Upper lobe of left lung (tissue), 6 donors: ENCODE measurements at regions not wholly inside any gene's neighbourhood (a gene's known extent, or its start where the extent isn't known, plus 50 kb on each side); places are given as distances from the start of the nearest gene placed in this dataset.

ENCODE experiments used
- ATAC-seq, 2 donors: fragments of 200-7000 bp; cut with Tn5 transposase; one replicate each; pipeline ENCODE4 v1.9.1; 2022; ENCODE audit warnings: mild to moderate bottlenecking in 2 of 2, moderate library complexity in 2 of 2; ENCODE audit not compliant: low FRiP score in 2 of 2
- DNase-seq, 2 donors: peaks; one replicate each; pipeline ENCODE4 v3.0.0-alpha.2; 2019 to 2020
- H3K27ac ChIP-seq, 4 donors: fragments of 200-600 bp; sonication (generic); one replicate each; pipeline ENCODE4 v1.5.1; 2016 to 2019
- H3K27me3 ChIP-seq, 4 donors: fragments of 200-600 bp; sonication (generic); one replicate each; pipeline ENCODE4 v1.5.1; 2017 to 2019
- H3K36me3 ChIP-seq, 4 donors: fragments of 200-600 bp; sonication (generic); one replicate each; pipeline ENCODE4 v1.5.1; 2016 to 2019
- H3K4me1 ChIP-seq, 4 donors: fragments of 200-600 bp; sonication (generic); one replicate each; pipeline ENCODE4 v1.5.1; 2018 to 2019
- H3K4me3 ChIP-seq, 4 donors: fragments of 200-600 bp; sonication (generic); one replicate each; pipeline ENCODE4 v1.5.1; 2017 to 2019; ENCODE audit warnings: mild to moderate bottlenecking in 2 of 4, moderate library complexity in 1 of 4
- H3K9me3 ChIP-seq, 4 donors: fragments of 200-600 bp; sonication (generic); one replicate each; pipeline ENCODE4 v1.5.1; 2018 to 2019
- EP300 ChIP-seq, 4 donors: sonication (generic); formaldehyde crosslinking; IDR thresholded peaks; one replicate each; pipeline ENCODE4 v1.5.1; 2017; ENCODE audit warnings: antibody characterized with exemption in 4 of 4, control low read depth in 2 of 4
- POLR2A ChIP-seq, 4 donors: fragments of 450-650 bp; IDR thresholded peaks; one replicate each; pipeline ENCODE4 v1.5.1; 2016 to 2017; ENCODE audit warnings: antibody characterized with exemption in 4 of 4, mild to moderate bottlenecking in 2 of 4
- POLR2AphosphoS5 ChIP-seq, 2 donors: sonication (generic); formaldehyde crosslinking; IDR thresholded peaks; one replicate each; pipeline ENCODE4 v1.5.1; 2017; ENCODE audit warnings: antibody characterized with exemption in 2 of 2
- WGBS, 2 donors: methylation state at CpG; one replicate each; pipeline ENCODE4 v1.1.5; 2017 to 2018; 5-methylcytosine and 5-hydroxymethylcytosine counted together
- TF ChIP-seq, protein P1 (sequence below), 6 experiments: fragments of 450-650 bp in 4 of 6; fragments of 200-600 bp in 2 of 6; sonication (generic) in 2 of 6; IDR thresholded peaks; one replicate each; pipeline ENCODE4 v1.5.1; 2016 to 2019; ENCODE audit warnings: antibody characterized with exemption in 6 of 6
- donor health status: DM: no; HTN: no; CAD: no; lungs with moderate emphysema.
- donor health status: DM: no; HTN: yes; CAD: no; lungs with severe emphysema.

DNA sequence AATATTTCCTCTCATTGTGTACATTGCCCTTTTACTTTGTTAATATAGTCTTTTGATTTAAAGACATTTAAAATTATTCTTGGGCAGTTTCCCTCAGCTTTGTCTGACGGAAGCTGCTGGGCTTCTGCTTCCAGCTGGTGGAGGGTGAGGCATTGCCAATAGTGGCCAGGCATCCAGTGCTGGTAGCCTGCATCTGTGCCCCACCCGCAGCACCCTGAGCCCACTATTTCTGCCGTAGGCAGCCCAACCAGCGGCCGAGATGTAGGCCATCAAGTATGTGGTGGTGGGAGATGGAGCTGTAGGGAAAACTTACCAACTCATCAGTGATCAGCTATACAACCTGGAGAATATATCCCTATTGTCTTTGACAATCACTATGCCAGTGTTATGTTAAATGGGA lies 226.0 kb upstream of the SYNCRIP start:
- peaks cover 8 to 22% (median 16%) of the 10 kb centered on the region in 4 donors for H3K4me1 ChIP-seq
- H3K27me3 ChIP-seq, result no peaks in the 10 kb centered on the region
- DNase-seq (peak in 1 of 2 donors; percentile 8), ATAC-seq (peak in 1 of 2 donors; percentile 10)
- no peak overlapping the region for H3K27ac ChIP-seq
- TF ChIP-seq EP300 (IDR thresholded peaks at IDR 0.05) (no peak), POLR2A (IDR thresholded peaks at IDR 0.05) (no peak), POLR2AphosphoS5 (IDR thresholded peaks at IDR 0.05) (no peak)
- TF ChIP-seq, protein P1, sequence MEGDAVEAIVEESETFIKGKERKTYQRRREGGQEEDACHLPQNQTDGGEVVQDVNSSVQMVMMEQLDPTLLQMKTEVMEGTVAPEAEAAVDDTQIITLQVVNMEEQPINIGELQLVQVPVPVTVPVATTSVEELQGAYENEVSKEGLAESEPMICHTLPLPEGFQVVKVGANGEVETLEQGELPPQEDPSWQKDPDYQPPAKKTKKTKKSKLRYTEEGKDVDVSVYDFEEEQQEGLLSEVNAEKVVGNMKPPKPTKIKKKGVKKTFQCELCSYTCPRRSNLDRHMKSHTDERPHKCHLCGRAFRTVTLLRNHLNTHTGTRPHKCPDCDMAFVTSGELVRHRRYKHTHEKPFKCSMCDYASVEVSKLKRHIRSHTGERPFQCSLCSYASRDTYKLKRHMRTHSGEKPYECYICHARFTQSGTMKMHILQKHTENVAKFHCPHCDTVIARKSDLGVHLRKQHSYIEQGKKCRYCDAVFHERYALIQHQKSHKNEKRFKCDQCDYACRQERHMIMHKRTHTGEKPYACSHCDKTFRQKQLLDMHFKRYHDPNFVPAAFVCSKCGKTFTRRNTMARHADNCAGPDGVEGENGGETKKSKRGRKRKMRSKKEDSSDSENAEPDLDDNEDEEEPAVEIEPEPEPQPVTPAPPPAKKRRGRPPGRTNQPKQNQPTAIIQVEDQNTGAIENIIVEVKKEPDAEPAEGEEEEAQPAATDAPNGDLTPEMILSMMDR (IDR thresholded peaks at IDR 0.05), result no peak
- no peak overlapping the region for H3K4me3 ChIP-seq
- H3K36me3 ChIP-seq, result no peaks in the 10 kb centered on the region
- WGBS, 2 donors, result 92 to 93% methylated on average over 5 of the region's 5 CpGs
- no peaks in the 10 kb centered on the region for H3K9me3 ChIP-seq

DNA sequence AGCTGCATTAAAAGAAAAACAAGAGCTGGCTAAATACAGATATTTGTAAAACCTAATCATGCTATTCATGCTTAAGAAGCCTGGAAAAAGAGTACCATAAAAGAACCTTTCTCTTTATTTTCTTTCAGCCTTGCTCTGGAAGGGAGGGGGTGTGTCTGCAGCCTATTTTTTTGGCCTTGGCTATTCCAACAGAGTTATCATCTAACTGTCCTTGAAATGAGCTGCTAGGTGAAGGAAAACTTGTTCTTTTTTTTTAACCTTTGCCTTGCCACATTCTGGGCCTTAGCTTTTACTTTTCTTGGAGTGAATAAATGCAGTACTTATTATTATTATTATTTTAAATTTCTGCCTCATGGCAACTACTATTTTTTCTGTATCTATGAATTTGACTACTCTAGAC lies 224.9 kb upstream of the SYNCRIP start:
- Histone ChIP-seq H3K27me3 (no peaks in the 10 kb centered on the region), H3K4me3 (no peak overlapping the region), H3K27ac (no peak overlapping the region), H3K36me3 (no peaks in the 10 kb centered on the region), H3K4me1 (peaks cover 8 to 22% (median 16%) of the 10 kb centered on the region in 4 donors), H3K9me3 (no peaks in the 10 kb centered on the region)
- TF ChIP-seq, protein P1 (IDR thresholded peaks at IDR 0.05), result no peak
- TF ChIP-seq POLR2AphosphoS5 (IDR thresholded peaks at IDR 0.05) (no peak), EP300 (IDR thresholded peaks at IDR 0.05) (no peak), POLR2A (IDR thresholded peaks at IDR 0.05) (no peak)
- ATAC-seq, result no peak
- DNase-seq, result no peak

DNA sequence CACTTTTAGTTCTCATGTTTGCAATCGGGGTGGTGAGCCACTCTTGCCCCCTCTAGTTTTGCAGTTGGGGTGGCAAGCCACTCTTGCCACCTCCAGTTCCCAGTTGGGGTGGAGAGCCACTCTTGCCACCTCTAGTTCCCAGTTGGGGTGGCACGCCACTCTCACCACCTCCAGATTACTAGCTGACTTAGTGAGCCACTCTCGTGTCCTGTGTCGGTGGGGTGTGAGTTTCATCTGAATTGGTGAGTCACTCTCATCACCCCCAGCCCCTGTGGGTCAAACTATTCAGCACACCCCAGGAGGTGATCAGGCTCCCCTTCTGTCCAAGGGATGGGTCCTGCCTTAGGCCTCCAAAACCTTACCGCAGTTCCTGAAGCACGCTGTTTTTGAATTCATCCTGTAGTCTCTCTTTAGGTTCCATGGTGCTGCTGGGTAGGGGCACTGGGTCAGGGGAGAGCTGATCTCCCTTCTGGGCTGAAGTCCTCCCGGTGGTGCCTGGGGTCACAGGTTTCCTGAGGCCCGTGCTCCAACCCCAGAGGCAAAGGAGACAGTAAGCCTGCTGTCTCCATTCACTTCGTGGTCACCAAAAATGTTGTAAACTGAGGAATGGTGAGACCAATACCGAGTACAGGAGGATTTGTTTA lies 224.2 kb upstream of the SYNCRIP start:
- no peak for DNase-seq
- peaks cover 8 to 22% (median 16%) of the 10 kb centered on the region in 4 donors for H3K4me1 ChIP-seq
- no peaks in the 10 kb centered on the region for H3K27me3 ChIP-seq
- H3K9me3 ChIP-seq, result no peaks in the 10 kb centered on the region
- peak overlapping the region in 1 of 4 donors; percentile 50 for H3K4me3 ChIP-seq
- H3K27ac ChIP-seq, result peak overlapping the region in 1 of 4 donors; percentile 17
- 74 to 76% methylated on average over 9 to 10 of the region's 10 CpGs for WGBS, 2 donors
- H3K36me3 ChIP-seq, result no peaks in the 10 kb centered on the region
- ATAC-seq, result peak in 1 of 2 donors; percentile 37
- TF ChIP-seq EP300 (IDR thresholded peaks at IDR 0.05) (no peak), POLR2AphosphoS5 (IDR thresholded peaks at IDR 0.05) (no peak), POLR2A (IDR thresholded peaks at IDR 0.05) (no peak)
- TF ChIP-seq, protein P1 (IDR thresholded peaks at IDR 0.05), result no peak

DNA sequence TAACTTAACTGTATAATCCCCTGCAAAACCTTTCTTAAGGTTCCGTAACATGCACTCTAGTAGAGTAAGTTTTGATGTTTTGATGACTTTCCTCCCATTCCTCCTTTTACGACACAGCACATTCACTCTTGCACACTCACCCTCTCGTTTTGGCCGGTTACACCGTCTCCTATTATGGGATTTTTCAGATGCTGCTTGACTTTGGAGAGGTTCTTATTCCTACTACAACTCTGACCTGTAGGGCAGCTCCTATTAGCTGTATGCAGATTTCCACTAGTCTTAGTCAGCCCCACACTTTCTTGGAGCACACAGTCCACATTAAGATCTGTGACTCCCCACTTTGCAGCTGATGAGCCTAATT lies 223.7 kb upstream of the SYNCRIP start:
- no peaks in the 10 kb centered on the region for H3K36me3 ChIP-seq
- H3K4me3 ChIP-seq, result peak overlapping the region in 3 of 4 donors; percentile 31 to 50 (median 46)
- no peaks in the 10 kb centered on the region for H3K27me3 ChIP-seq
- peaks cover 8 to 22% (median 16%) of the 10 kb centered on the region in 4 donors for H3K4me1 ChIP-seq
- peak overlapping the region in 1 of 4 donors; percentile 17 for H3K27ac ChIP-seq
- ATAC-seq, result peak; percentile 46 to 62
- WGBS, 2 donors, result 55 to 68% methylated on average over 5 of the region's 5 CpGs
- DNase-seq, result no peak
- H3K9me3 ChIP-seq, result no peaks in the 10 kb centered on the region
- no peak for TF ChIP-seq POLR2A (IDR thresholded peaks at IDR 0.05)
- no peak for TF ChIP-seq POLR2AphosphoS5 (IDR thresholded peaks at IDR 0.05)
- no peak for TF ChIP-seq EP300 (IDR thresholded peaks at IDR 0.05)
- TF ChIP-seq, protein P1 (IDR thresholded peaks at IDR 0.05), result no peak
